HepG2 (cell line): ENCODE measurements at regions not wholly inside any gene's neighbourhood (a gene's known extent, or its start where the extent isn't known, plus 50 kb on each side); places are given as distances from the start of the nearest gene placed in this dataset.

Source experiments
- CHD2 ChIP-seq: IDR thresholded peaks from 2 replicates; pipeline ENCODE4 v1.6.1; 2011; ENCODE audit warnings: low read depth, low read length, improper control_type of control experiment
- REPIN1 ChIP-seq: sonication (generic); formaldehyde crosslinking; IDR thresholded peaks from 2 replicates; pipeline ENCODE4 v1.8.0; 2022; ENCODE audit warnings: missing genetic modification reagents, low read depth, mild to moderate bottlenecking, borderline replicate concordance
- RORA ChIP-seq: sonication (generic); formaldehyde crosslinking; IDR thresholded peaks from 2 replicates; pipeline ENCODE4 v1.5.0; 2020; ENCODE audit warnings: mild to moderate bottlenecking, missing genetic modification reagents, moderate library complexity
- SATB2 ChIP-seq: sonication (generic); formaldehyde crosslinking; IDR thresholded peaks from 2 replicates; pipeline ENCODE4 v1.5.0; 2020; ENCODE audit warnings: missing genetic modification reagents
- TOPORS ChIP-seq: sonication (generic); formaldehyde crosslinking; IDR thresholded peaks from 2 replicates; pipeline ENCODE4 v1.8.0; 2023; ENCODE audit warnings: mild to moderate bottlenecking, missing genetic modification reagents
- XRCC5 ChIP-seq: fragments of 200-400 bp; formaldehyde crosslinking; optimal IDR thresholded peaks from 2 replicates; pipeline ENCODE3; 2017; ENCODE audit warnings: mild to moderate bottlenecking, low read length
- ZC3H4 ChIP-seq: sonication (generic); formaldehyde crosslinking; IDR thresholded peaks from 2 replicates; pipeline ENCODE4 v1.4.0; 2020; ENCODE audit warnings: missing genetic modification reagents, borderline replicate concordance
- ZNF260 ChIP-seq: sonication (generic); formaldehyde crosslinking; IDR thresholded peaks from 2 replicates; pipeline ENCODE4 v1.4.0; 2020; ENCODE audit warnings: missing genetic modification reagents, low read depth, mild to moderate bottlenecking, borderline replicate concordance
- ZNF33A ChIP-seq: sonication (generic); formaldehyde crosslinking; IDR thresholded peaks from 2 replicates; pipeline ENCODE4 v1.5.1; 2020; ENCODE audit warnings: missing genetic modification reagents, mild to moderate bottlenecking, moderate library complexity, borderline replicate concordance
- ZNF598 ChIP-seq: sonication (generic); formaldehyde crosslinking; IDR thresholded peaks from 2 replicates; pipeline ENCODE4 v1.5.1; 2020; ENCODE audit warnings: mild to moderate bottlenecking, missing genetic modification reagents, borderline replicate concordance
- TF ChIP-seq, protein P1 (sequence below), 2 experiments: sonication (generic) in 1 of 2; formaldehyde crosslinking in 1 of 2; IDR thresholded peaks; 2 replicates each; pipeline versions ENCODE4 v1.6.1 to v1.9.0; 2014 to 2022; ENCODE audit warnings: antibody characterized with exemption in 1 of 2, borderline replicate concordance in 1 of 2, inconsistent platforms in 1 of 2, low read depth in 1 of 2, missing genetic modification reagents in 1 of 2
- TF ChIP-seq, protein P2 (sequence below): sonication (generic); formaldehyde crosslinking; conservative IDR thresholded peaks from 2 replicates; pipeline ENCODE4 v1.4.0; 2020; ENCODE audit warnings: mild to moderate bottlenecking, missing genetic modification reagents, moderate library complexity

DNA sequence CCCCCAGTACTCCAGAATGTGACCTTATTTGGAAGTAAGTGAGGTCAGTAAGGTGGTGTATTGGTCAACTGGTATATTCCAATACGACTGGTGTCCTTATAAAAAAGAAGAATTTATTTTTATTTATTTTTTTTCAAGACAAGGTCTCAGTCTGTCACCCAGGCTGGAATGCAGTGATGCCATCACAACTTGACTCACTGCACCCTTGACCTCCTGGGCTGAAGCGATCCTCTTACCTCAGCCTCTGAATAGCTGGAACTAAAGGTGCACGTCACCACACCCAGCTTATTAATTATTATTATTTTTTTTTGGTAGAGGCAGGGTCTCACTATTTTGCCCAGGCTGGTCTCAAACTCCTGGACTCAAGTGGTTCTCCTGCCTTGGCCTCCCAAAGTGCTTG, 115.1 kb upstream of the PITX2 start (continued):
- TF ChIP-seq, protein P1, sequence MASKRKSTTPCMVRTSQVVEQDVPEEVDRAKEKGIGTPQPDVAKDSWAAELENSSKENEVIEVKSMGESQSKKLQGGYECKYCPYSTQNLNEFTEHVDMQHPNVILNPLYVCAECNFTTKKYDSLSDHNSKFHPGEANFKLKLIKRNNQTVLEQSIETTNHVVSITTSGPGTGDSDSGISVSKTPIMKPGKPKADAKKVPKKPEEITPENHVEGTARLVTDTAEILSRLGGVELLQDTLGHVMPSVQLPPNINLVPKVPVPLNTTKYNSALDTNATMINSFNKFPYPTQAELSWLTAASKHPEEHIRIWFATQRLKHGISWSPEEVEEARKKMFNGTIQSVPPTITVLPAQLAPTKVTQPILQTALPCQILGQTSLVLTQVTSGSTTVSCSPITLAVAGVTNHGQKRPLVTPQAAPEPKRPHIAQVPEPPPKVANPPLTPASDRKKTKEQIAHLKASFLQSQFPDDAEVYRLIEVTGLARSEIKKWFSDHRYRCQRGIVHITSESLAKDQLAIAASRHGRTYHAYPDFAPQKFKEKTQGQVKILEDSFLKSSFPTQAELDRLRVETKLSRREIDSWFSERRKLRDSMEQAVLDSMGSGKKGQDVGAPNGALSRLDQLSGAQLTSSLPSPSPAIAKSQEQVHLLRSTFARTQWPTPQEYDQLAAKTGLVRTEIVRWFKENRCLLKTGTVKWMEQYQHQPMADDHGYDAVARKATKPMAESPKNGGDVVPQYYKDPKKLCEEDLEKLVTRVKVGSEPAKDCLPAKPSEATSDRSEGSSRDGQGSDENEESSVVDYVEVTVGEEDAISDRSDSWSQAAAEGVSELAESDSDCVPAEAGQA (IDR thresholded peaks at IDR 0.05; ENCODE audit: low read depth), result no peak
- TF ChIP-seq, protein P1 (CRISPR knock-in tag; IDR thresholded peaks at IDR 0.05; ENCODE audit: borderline replicate concordance), result no peak
- TF ChIP-seq ZNF33A (CRISPR knock-in tag) (no peak), RORA (CRISPR knock-in tag) (no peak), ZC3H4 (CRISPR knock-in tag) (no peak), ZNF260 (CRISPR knock-in tag) (no peak), REPIN1 (CRISPR knock-in tag) (no peak), ZNF598 (CRISPR knock-in tag) (no peak), TOPORS (CRISPR knock-in tag) (no peak), SATB2 (no peak), CHD2 (no peak), XRCC5 (no peak)
- TF ChIP-seq, protein P2, sequence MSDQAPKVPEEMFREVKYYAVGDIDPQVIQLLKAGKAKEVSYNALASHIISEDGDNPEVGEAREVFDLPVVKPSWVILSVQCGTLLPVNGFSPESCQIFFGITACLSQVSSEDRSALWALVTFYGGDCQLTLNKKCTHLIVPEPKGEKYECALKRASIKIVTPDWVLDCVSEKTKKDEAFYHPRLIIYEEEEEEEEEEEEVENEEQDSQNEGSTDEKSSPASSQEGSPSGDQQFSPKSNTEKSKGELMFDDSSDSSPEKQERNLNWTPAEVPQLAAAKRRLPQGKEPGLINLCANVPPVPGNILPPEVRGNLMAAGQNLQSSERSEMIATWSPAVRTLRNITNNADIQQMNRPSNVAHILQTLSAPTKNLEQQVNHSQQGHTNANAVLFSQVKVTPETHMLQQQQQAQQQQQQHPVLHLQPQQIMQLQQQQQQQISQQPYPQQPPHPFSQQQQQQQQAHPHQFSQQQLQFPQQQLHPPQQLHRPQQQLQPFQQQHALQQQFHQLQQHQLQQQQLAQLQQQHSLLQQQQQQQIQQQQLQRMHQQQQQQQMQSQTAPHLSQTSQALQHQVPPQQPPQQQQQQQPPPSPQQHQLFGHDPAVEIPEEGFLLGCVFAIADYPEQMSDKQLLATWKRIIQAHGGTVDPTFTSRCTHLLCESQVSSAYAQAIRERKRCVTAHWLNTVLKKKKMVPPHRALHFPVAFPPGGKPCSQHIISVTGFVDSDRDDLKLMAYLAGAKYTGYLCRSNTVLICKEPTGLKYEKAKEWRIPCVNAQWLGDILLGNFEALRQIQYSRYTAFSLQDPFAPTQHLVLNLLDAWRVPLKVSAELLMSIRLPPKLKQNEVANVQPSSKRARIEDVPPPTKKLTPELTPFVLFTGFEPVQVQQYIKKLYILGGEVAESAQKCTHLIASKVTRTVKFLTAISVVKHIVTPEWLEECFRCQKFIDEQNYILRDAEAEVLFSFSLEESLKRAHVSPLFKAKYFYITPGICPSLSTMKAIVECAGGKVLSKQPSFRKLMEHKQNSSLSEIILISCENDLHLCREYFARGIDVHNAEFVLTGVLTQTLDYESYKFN, result no peak
